ENCODE measurements at regions not wholly inside any gene's neighbourhood (a gene's known extent, or its start where the extent isn't known, plus 50 kb on each side); places are given as distances from the start of the nearest gene placed in this dataset.
"Not testable (repeated sequence)": the region's sequence is repeated elsewhere in the genome, so short reads cannot be mapped to it uniquely, and the experiment has no call there.

DNA sequence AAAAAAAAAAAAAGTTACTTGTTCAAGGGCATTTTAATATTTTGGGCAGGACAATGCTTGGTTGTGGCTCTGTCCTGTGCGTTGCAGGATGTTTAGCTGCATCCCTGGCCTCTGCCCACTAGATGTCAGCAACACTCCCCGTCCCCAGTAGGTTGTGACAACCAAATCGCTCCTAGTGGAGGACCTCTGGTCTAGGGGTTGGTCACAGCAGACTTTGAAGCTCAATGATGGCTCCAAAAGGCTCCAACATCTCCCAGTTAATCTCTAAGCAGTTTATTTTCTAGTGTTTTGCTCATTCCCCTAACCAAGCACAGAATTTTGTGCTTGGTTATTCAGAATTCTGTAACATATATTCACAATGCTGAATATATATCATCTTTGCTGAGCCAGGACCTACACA, 67.0 kb downstream of the CHRNA1 start:
- DNase-seq, result peak; percentile 18

GRCh38 chr2:174694920-174695319, 69.4 kb downstream of the CHRNA1 start:
- no peak for DNase-seq

DNA sequence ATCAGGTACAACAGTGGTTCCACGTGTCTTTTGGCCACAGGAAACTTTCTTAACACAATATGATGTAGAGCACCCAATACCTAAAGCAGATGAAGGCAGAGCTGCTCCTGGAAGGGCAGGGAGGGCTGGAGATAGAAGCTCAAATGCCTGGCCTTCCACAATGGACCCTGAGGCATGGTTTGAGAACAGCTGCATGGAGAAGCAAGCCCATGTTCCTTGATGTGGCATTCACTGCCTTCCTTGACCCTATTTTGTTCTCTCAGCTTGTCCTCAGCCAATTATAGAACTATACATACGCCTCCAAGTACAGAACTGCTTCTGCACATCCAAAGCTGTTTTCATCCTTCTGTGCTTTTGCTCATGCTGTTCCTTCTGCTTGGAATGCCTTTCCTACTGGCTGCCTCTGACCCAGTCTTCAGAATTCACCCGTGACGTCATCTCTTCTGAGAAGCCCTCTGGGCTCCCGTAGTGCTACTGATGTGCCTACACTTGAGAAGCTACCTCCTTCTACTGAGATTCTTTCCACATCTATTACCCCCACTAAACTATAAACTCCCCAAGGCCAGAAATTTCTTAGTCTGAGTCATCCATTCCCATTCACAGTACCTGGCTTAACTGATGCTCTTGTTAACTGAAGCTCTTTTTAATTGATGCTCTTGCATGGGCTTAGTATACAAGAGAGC, 69.9 kb downstream of the CHRNA1 start:
- DNase-seq, result no peak

DNA sequence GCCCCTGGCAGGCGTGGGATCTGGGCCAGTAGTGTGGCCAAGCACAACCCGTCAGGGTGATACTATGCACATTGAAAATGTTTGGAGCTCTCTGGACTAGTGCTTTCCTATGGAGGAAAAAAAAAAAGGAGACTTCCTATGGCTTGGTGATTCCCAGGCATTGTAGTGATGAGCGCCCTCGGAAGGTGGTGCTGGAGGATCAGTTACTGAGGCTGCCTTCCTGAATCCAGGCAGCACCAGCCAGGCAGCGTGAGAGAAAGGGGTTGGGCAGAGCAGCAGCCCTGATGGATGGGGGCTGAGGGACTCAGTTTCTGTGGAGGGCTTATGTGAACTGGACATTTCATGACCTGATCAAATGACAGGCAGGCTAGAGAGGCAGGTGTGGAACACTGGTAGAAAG, 70.9 kb downstream of the CHRNA1 start:
- no peak for DNase-seq

DNA sequence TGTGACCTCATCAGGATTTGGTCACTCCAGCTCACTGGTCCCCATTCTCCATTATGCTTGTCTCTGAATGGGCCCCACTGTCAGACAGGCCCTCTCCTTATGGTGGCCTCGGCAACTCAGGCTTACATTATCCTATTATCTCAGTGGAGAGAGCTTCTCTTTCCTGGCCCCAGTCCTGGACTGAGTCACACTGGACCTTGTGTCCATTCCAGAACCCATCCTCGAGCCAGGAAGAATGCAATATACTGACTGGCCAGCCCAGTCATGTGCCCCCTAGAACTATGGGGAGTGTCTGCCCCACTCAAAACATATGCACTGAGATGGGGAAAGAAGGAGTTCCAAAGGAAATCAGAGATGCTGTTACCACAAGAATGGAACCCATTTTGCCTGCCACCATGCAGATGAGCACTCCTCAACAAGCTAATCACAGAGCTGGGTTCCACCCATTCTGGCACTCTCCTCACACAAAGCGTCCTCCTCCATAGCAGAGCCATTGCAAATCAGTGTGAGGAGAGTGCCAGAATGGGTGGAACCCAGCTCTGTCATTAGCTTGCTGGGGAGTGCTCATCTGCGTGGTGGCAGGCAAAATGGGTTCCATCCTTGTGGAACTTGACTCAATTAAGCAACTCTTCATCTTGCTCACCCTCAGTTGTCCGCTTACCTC, 71.9 kb downstream of the CHRNA1 start:
- no peak for DNase-seq

DNA sequence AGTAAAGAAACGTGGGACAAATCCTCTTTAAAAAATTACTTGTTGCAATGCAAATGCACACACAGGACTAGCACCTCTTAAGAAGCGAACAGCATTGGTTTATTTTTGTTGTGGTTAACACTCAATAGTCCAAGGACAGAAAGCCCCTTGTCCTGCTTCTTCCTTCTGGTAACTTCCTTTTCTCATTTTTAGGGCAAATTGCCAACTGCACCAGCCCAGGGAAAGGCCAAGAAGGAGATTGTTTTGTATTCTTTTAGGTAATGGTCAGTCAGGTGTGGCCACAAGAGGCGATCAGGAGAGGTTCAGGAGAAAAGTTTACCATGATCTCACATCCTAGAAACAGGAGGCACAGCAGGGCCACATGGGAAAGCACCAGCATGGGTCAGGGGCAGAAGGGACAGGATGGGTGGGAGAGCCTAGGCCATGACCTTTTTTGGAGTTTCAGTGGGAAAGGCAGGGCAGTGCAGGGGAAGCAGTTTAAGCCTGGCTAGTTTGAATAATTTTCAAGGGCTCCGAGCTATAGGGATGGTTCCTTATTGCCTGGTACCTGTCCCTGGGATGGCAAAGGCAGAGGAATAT, 73.0 kb downstream of the CHRNA1 start:
- no peak for DNase-seq

DNA sequence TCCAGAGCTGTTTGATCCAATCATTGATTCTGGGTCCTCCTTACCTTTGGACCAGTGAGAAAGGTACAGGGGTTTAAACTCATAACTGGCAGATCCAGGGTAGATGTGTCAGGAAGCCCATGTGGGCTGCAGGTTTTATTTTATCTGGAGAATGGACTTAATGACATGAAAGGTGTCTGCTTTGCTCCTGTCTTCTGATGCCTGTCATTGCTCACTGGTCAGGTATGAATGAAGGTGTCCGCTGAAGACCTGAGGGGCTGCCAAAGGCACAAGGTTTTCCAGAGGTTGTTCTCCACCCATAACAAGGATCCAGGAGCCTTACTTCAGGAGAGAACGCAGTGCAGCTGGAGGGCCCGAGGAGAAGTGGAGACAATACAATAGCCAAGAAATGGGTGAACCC, 74.2 kb downstream of the CHRNA1 start:
- no peak for DNase-seq

DNA sequence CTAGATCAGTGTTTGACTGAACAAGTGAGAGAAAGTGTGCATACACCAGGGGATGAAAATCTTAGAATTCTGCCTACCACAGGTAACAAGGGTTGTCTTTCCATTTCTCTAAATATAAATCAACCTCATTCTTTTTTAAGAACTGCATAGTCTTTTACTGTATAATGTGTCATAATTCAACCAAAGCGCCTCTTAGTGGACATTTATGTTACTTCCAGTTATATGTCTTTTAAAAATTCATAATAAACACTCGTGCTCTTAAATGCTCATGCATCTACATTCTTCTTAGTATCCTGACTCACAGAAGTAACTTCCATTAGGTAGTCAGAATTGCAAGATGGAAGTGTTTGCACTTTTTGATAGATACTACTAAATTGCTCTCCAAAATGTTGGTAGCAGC, 76.2 kb downstream of the CHRNA1 start:
- DNase-seq, result no peak

DNA sequence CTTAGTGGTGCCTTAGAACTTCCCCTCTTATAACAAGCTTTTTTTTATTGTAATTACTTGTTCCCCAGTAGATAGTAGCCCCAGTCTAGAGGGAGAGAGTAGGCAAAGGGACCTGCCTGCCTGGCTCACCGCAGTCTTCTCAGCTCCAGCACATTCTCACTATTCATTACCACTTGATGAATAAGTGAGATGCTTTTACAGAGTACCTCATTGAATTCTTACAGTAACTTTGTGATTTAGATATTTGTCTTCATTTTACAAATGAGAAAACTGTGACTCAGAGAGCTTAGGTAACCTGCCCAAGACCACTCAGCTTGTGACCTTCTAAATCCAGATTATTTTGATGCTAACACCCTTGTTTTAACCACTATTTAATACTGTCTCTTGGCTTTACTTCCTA, 77.8 kb downstream of the CHRNA1 start:
- DNase-seq, result no peak

- DNase-seq, result no peak
Measured at GRCh38 chr2:174683392-174683759, 80.9 kb downstream of the CHRNA1 start.

DNA sequence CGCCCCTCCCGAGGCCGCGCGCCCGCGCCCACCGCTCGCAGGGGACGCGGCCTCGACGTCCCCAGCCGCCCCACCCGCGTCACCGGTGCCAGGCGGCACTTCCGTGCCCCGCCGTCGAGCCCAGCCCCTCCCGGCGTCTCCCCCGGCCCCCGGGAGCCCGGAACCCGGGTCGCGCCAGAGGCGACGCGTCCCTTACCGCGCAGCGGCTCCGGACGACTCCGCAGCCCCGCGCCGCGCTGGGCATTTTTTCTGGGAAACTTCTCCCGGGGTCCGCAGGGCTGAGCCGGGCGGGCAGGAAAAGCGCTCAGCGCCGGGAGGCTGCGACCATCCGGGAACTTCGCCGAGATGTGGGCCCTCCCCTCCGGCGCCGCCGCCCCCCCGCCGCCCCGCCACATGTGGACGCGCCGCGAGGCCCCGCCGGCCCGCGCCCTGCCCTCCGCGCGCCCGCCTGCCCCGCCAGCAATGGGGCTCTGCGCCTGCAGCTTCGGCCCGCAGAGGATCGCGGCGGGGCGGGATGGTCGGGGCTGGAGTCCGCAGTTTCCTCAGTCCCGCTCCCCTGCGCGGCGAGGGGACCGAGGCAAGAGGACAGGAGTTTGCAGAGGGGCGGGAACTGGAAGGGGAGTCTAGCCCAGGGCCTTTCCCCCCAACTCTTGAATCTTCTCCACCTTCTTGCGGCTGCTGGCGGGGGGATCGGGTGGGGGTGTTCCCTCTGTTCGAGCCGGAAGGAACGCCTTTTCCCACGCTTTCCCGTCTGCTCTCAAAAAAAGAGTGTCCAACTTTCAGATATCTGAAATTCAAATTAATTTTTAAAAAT, 81.5 kb downstream of the CHRNA1 start:
- DNase-seq, result peak; percentile 6

GRCh38 chr2:174682007-174682577, 82.2 kb downstream of the CHRNA1 start:
- no peak for DNase-seq

GRCh38 chr2:174681099-174682006, 82.9 kb downstream of the CHRNA1 start:
- no peak for DNase-seq

GRCh38 chr2:174680221-174680620, 82.6 kb upstream of the WIPF1 start:
- no peak for DNase-seq

DNA sequence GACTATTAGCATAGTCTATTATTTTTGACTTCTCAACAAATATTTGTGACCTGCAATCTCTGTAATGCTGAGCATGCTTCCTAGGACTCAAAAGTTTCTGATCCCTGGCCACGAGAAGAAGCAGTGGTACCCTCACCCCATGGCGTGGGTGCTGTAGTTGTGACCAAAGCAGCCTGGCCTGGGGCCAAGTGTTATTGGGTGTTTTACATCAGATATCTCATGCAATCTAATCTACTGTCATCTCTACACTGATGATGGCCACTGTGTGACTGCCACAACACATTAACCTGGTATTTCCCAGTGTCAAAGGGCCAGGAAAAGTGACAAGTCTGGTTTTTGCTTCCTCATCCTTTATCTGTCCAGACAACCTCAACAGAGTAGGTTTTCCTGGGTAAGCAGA, 80.8 kb upstream of the WIPF1 start:
- DNase-seq, result no peak

GRCh38 chr2:174675615-174676014, 78.0 kb upstream of the WIPF1 start:
- no peak for DNase-seq

DNA sequence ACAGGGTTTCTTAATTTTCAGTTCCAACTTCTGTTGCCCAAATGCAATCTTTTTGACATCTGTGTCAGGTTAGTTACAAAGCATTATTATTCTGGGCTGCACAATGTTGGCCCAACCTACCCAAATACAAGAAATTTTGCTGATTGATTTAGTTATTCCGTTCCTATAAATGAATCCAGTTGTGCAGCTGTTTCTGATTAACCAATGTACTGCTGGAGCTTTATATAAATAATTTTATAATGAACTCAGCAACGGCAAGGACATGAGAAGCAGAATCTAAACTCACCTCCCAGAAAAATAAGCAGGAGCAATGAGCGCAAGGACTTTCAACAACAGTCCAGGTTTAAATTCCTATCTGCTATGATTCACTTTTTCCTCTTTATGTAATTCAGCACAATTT, 76.3 kb upstream of the WIPF1 start:
- DNase-seq, result no peak

DNA sequence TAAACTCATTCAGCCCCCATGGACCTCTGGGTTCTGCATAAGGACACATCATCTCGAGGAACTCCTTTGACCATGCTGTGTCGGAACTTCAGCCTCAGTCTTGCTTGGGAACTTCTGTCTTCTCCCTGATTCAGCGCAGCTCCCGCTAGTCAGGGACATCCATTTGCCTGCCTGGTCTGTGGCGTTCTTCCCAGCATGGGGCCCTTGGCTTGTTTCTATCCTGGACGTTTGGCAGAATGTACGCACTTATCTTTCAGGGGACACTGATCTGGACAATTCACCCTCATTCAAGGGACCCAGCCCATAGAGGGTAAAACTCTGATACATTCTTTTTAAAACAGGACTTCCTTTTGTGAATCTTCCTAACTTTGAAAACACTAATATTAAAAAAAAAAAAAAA, 75.8 kb upstream of the WIPF1 start:
- DNase-seq, result no peak

DNA sequence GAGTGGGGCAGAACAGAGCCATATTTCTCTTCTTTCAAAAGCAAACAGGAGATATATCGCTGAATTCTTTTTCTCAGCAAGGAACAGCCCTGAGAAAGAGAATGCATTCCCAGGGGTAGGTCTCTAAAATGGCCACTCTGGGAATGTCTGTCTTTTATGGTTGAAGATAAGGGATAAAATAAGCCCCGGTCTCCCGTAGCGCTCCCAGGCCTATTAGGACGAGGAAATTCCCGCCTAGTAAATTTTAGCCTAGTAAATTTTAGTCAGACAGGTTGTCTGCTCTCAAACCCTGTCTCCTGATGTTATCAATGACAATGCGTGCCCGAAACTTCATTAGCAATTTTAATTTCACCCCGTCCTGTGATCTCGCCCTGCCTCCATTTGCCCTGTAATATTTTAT, 73.9 kb upstream of the WIPF1 start:
- DNase-seq, result not testable (repeated sequence)

DNA sequence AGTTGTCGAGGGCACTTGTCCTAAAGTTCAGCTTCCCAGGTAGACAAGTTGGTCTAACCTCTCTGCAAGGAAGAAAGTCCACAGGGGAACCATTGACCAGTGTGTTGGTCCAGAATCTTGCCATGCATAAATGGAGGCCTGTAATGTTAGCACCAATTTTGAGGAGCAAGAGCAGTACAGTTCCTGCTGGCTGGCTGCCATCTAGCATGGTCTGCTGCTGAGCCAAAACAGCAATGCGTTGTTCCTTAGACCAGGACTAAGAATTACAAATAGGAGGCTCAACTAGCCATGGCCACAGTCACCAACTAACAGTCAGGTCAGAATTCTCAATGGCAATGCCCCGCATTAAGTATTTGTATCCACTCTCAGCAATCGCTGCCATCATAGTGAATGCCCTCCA, 72.8 kb upstream of the WIPF1 start:
- DNase-seq, result no peak

DNA sequence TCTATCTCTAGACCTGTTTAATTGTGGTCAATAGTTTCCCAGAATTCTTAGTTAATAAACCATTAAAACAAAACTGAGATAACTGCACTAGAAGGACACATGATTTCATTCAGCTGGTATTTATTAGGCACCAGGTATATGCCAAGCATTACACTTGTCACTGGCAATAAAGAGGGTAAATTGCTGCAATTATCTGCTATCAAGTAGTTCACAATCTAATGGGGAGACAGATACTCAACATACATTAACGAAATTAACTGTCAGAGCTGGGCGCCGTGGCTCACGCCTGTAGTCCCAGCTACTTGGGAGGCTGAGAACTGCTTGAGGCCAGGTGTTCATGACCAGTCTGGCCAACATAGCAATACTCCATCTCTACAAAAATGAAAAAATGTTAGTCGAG, 71.7 kb upstream of the WIPF1 start:
- no peak for DNase-seq

- no peak for DNase-seq
Measured at GRCh38 chr2:174668075-174668474, 70.5 kb upstream of the WIPF1 start.

Data from NCI-H2029 (cell line).